GM12891 (cell line): ENCODE measurements at regions not wholly inside any gene's neighbourhood (a gene's known extent, or its start where the extent isn't known, plus 50 kb on each side); places are given as distances from the start of the nearest gene placed in this dataset.

Experiments
- POLR2A ChIP-seq: IDR thresholded peaks from 2 replicates; pipeline ENCODE4 v1.6.1; 2011; ENCODE audit warnings: low read depth, low read length, control low read depth
- POLR2AphosphoS5 ChIP-seq: IDR thresholded peaks from 2 replicates; pipeline ENCODE4 v1.6.1; 2011; ENCODE audit warnings: low read depth, low read length, control low read depth
- POU2F2 ChIP-seq: IDR thresholded peaks from 2 replicates; pipeline ENCODE4 v1.6.1; 2011; ENCODE audit warnings: low read depth, mild to moderate bottlenecking, control low read depth, low read length, moderate library complexity
- TAF1 ChIP-seq: IDR thresholded peaks from 2 replicates; pipeline ENCODE4 v1.6.1; 2011; ENCODE audit warnings: low read depth, low read length, control low read depth

DNA sequence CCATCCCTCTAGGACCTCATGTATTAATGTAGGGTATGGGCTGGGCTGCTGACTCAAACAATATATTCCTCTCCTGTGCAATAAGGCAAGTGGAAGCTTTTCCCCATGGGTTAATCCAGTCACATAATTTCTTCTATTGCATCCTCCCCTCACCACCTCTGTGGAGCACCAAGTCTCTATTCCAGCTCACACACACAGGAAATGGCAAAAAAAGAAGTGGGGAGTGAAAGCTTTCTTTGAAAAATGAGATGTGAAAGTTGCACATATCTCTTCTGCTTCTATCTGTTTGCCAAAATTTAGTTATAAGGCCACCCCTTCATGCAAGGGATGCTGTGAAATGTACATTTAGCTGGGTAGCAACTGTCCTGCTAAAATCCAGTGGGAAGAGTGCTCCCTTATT is 121.3 kb downstream of the CDC42EP3 start:
- TF ChIP-seq POLR2AphosphoS5 (no peak), POLR2A (no peak), TAF1 (no peak), POU2F2 (no peak)
